Neural cell (in vitro differentiated cells): ENCODE measurements at regions not wholly inside any gene's neighbourhood (a gene's known extent, or its start where the extent isn't known, plus 50 kb on each side); places are given as distances from the start of the nearest gene placed in this dataset.

Source experiments
- CTCF ChIP-seq: fragments of 450-650 bp; IDR thresholded peaks from 2 replicates; pipeline ENCODE4 v1.5.1; 2014; ENCODE audit warnings: antibody characterized with exemption, mild to moderate bottlenecking, moderate library complexity; ENCODE audit not compliant: poor library complexity, severe bottlenecking
- REST ChIP-seq: IDR thresholded peaks from 2 replicates; pipeline ENCODE4 v1.6.1; 2012; ENCODE audit warnings: borderline replicate concordance

- TF ChIP-seq CTCF = no peak
- no peak for TF ChIP-seq REST
Measured at GRCh38 chr13:61036715-61037114, 378.9 kb downstream of the PCDH20 start.
